MCF 10A (cell line): ENCODE measurements at regions not wholly inside any gene's neighbourhood (a gene's known extent, or its start where the extent isn't known, plus 50 kb on each side); places are given as distances from the start of the nearest gene placed in this dataset.
"Not testable (repeated sequence)": the region's sequence is repeated elsewhere in the genome, so short reads cannot be mapped to it uniquely, and the experiment has no call there.

ENCODE experiments used
- BruUV-seq: library from RNA; stranded (reverse); fragments of 400-500 nt; replicated peaks from 2 replicates; lab custom pipeline; 2021; lab: Mats Ljungman, UMichigan
- CTCF ChIA-PET: fragments of 300-600 bp; sonication (Branson Sonifier 250); formaldehyde crosslinking; extraction: SDS; loops from one replicate; lab custom pipeline; 2021; ENCODE audit warnings: antibody characterized with exemption, inconsistent platforms; lab: Yijun Ruan, JAX
- POLR2A ChIA-PET: fragments of 300-600, 350-650 bp; sonication (Branson Sonifier 250); formaldehyde crosslinking; extraction: SDS; loops from one replicate; lab custom pipeline; 2020; ENCODE audit warnings: antibody characterized with exemption, inconsistent platforms; lab: Yijun Ruan, JAX
- DNase-seq: peaks from one replicate; pipeline ENCODE4 v3.0.0-alpha.2; 2018; ENCODE audit not compliant: unreplicated experiment
- H3K27ac Mint-ChIP-seq: one replicate; pipeline ENCODE4 v1.8.0; 2022; ENCODE audit warnings: mild to moderate bottlenecking, low read depth, mixed read lengths; ENCODE audit not compliant: unreplicated experiment
- H3K27me3 Mint-ChIP-seq: one replicate; pipeline ENCODE4 v1.8.0; 2022; ENCODE audit warnings: mixed read lengths; ENCODE audit not compliant: insufficient read depth, unreplicated experiment
- H3K36me3 Mint-ChIP-seq: one replicate; pipeline ENCODE4 v1.8.0; 2022; ENCODE audit warnings: mild to moderate bottlenecking, moderate library complexity, mixed read lengths; ENCODE audit not compliant: insufficient read depth, unreplicated experiment
- H3K4me1 Mint-ChIP-seq: one replicate; pipeline ENCODE4 v1.8.0; 2022; ENCODE audit warnings: mixed read lengths; ENCODE audit not compliant: insufficient read depth, unreplicated experiment
- H3K4me3 Mint-ChIP-seq: one replicate; pipeline ENCODE4 v1.8.0; 2022; ENCODE audit warnings: mild to moderate bottlenecking, moderate library complexity, mixed read lengths; ENCODE audit not compliant: unreplicated experiment
- H3K9me3 Mint-ChIP-seq: one replicate; pipeline ENCODE4 v1.8.0; 2022; ENCODE audit warnings: mixed read lengths; ENCODE audit not compliant: unreplicated experiment
- intact Hi-C: fragments of 100-400 bp; cut with micrococcal nuclease; formaldehyde crosslinking; loops from 2 replicates; pipeline ENCODE4 v1.14.1; 2022
- TF ChIP-seq, protein P1 (sequence below): fragments of 200-600 bp; IDR thresholded peaks from one replicate; pipeline ENCODE4 v1.8.0; 2022; ENCODE audit warnings: antibody characterized with exemption, mild to moderate bottlenecking; ENCODE audit not compliant: unreplicated experiment

DNA sequence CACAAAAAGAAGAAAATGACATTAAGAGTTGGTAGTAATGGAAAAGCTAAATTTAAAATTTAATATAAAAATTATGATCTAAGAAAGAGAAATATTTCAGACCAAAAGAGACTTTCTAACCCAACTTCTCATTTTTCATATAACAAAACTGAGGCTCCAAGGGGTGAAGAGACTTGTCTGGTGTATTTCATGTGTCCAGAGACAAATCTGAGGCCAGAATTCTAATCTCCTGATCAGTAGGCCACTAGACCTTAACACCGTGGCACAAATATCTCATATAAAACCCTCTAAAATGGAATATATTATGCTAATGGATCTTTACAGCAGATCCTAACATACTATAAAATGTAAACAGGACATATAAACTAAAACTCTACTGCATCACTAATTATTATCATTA is 275.7 kb upstream of the SLC16A7 start:
- no peaks in the 10 kb centered on the region for H3K36me3 Mint-ChIP-seq
- intact Hi-C loops, result no loop called here
- no peaks in the 10 kb centered on the region for H3K27me3 Mint-ChIP-seq
- H3K27ac Mint-ChIP-seq, result no peak overlapping the region
- DNase-seq, result no peak
- H3K4me3 Mint-ChIP-seq, result no peak overlapping the region
- H3K9me3 Mint-ChIP-seq, result peaks cover 6% of the 10 kb centered on the region
- TF ChIP-seq, protein P1, sequence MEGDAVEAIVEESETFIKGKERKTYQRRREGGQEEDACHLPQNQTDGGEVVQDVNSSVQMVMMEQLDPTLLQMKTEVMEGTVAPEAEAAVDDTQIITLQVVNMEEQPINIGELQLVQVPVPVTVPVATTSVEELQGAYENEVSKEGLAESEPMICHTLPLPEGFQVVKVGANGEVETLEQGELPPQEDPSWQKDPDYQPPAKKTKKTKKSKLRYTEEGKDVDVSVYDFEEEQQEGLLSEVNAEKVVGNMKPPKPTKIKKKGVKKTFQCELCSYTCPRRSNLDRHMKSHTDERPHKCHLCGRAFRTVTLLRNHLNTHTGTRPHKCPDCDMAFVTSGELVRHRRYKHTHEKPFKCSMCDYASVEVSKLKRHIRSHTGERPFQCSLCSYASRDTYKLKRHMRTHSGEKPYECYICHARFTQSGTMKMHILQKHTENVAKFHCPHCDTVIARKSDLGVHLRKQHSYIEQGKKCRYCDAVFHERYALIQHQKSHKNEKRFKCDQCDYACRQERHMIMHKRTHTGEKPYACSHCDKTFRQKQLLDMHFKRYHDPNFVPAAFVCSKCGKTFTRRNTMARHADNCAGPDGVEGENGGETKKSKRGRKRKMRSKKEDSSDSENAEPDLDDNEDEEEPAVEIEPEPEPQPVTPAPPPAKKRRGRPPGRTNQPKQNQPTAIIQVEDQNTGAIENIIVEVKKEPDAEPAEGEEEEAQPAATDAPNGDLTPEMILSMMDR, result no peak
- ChIA-PET POLR2A (no interaction called here), CTCF (interaction anchor here (0.6 kb wide), 1 partner anchor 157 kb away, joined by 3 read pairs; no protein-coding TSS in a partner anchor)
- H3K4me1 Mint-ChIP-seq, result no peaks in the 10 kb centered on the region
- no TSS peak for BruUV-seq

DNA sequence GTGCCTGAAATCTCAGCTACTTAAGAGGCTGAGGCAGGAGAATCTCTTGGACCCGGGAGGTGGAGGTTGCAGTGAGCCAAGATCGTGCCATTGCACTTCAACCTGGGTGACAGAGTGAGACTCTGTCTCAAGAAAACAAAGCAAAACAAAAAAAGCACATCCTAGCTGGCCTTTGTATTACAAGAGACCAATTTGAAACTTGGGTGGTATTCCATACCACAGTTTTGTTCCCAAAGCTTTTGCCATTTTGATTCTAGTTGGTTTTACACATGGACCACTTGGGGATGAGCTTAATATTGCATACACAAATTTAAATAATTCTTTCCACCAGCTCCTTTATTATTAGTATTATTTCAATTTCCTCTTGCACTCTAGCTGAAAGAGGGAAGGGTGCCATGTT is 276.9 kb upstream of the SLC16A7 start:
- POLR2A ChIA-PET, result no interaction called here
- Mint-ChIP-seq H3K27me3 (no peaks in the 10 kb centered on the region), H3K36me3 (no peaks in the 10 kb centered on the region), H3K27ac (no peak overlapping the region), H3K4me3 (no peak overlapping the region), H3K4me1 (no peaks in the 10 kb centered on the region), H3K9me3 (peaks cover 6% of the 10 kb centered on the region)
- no peak for DNase-seq
- TF ChIP-seq, protein P1, result no peak
- intact Hi-C loops, result no loop called here
- no TSS peak for BruUV-seq
- CTCF ChIA-PET, result no interaction called here

DNA sequence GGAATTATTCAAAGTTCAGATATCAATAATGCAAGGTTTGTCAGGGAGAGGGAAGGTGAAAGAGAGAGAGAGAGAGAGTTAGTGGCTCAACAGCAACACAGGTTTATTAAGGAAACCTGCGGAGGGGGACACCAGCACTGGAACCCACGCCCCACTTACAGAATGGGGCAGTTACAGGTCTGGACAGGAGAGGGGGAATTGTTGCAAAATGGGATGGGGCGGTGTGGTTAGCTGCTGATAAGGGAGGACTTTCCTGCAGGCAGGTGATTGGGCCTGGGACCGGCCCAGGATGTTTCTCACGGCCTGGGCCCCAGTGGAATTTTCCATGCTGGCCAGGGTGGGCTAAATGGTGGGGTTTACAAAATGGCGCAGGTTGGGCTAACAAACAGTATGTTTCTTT is 278.2 kb upstream of the SLC16A7 start:
- Mint-ChIP-seq H3K4me3 (no peak overlapping the region), H3K27ac (no peak overlapping the region), H3K27me3 (no peaks in the 10 kb centered on the region), H3K9me3 (peaks cover 6% of the 10 kb centered on the region), H3K36me3 (no peaks in the 10 kb centered on the region), H3K4me1 (no peaks in the 10 kb centered on the region)
- CTCF ChIA-PET, result no interaction called here
- intact Hi-C loops, result no loop called here
- DNase-seq, result no peak
- TF ChIP-seq, protein P1, result no peak
- BruUV-seq, result no TSS peak
- POLR2A ChIA-PET, result no interaction called here

DNA sequence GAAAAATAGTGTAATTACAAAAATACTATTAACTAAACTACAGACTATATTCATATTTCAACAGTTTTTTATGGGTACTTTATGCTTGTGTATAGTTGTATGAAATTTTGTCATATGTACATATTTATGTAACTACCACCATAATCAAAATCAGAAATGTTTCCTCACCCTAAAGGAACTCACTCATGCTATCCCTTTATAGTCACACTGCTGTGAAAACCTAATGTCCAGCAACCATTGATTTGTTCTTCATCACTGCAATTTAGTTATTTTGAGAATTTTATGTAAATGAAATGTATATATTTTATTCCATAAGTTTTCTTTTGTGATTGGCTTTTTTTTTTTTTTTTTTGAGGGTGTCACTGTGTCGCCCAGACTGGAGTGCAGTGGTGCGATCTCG is 278.9 kb upstream of the SLC16A7 start:
- Mint-ChIP-seq H3K4me1 (no peaks in the 10 kb centered on the region), H3K36me3 (no peaks in the 10 kb centered on the region), H3K27ac (no peak overlapping the region), H3K27me3 (no peaks in the 10 kb centered on the region), H3K9me3 (peaks cover 6% of the 10 kb centered on the region), H3K4me3 (no peak overlapping the region)
- intact Hi-C loops, result no loop called here
- no TSS peak for BruUV-seq
- TF ChIP-seq, protein P1, result no peak
- no peak for DNase-seq
- ChIA-PET CTCF (no interaction called here), POLR2A (no interaction called here)

DNA sequence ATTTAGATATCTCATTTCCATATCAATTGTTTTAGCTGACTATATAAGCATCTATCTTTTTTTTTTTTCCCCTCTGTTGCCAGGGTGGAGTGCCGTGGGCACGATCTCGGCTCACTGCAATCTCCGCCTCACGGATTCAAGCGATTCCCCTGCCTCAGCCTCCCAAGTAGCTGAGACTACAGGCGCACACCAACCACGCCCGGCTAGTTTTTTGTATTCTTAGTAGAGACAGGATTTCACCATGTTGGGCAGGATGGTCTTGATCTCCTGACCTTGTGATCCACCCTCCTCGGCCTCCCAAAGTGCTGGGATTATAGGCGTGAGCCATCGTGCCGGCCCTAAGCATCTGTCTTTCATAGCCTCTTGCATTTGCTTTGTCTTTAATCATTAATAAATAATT is 279.5 kb upstream of the SLC16A7 start:
- H3K9me3 Mint-ChIP-seq, H3K4me3 Mint-ChIP-seq, BruUV-seq, DNase-seq, H3K36me3 Mint-ChIP-seq, CTCF ChIA-PET, POLR2A ChIA-PET, intact Hi-C loops, H3K27ac Mint-ChIP-seq, H3K4me1 Mint-ChIP-seq, H3K27me3 Mint-ChIP-seq: not testable (repeated sequence)
